WTC11 (cell line): ENCODE measurements at regions not wholly inside any gene's neighbourhood (a gene's known extent, or its start where the extent isn't known, plus 50 kb on each side); places are given as distances from the start of the nearest gene placed in this dataset.

Source experiments
- ATAC-seq: fragments of 200-7000 bp; cut with Tn5 transposase; 2 replicates; pipeline ENCODE4 v1.10.0; 2021; ENCODE audit warnings: mild to moderate bottlenecking, moderate library complexity
- CTCF ChIA-PET: fragments of 300-600 bp; sonication (Branson Sonifier 250); formaldehyde crosslinking; loops from one replicate; lab custom pipeline; 2021; ENCODE audit warnings: antibody characterized with exemption; lab: Charles Lee
- POLR2A ChIA-PET: fragments of 350-600 bp; sonication (Branson Sonifier 250); formaldehyde crosslinking; loops from one replicate; lab custom pipeline; 2021; ENCODE audit warnings: antibody characterized with exemption; lab: Charles Lee
- DNase-seq: peaks from one replicate; pipeline ENCODE4 v3.0.0; 2021; ENCODE audit warnings: low spot score
- H3K27ac Mint-ChIP-seq: 2 replicates; pipeline ENCODE4 v1.8.0; 2021; ENCODE audit warnings: mixed read lengths
- H3K27me3 Mint-ChIP-seq: 2 replicates; pipeline ENCODE4 v1.8.0; 2021; ENCODE audit warnings: low read depth, mild to moderate bottlenecking, moderate library complexity, mixed read lengths
- H3K36me3 Mint-ChIP-seq: 2 replicates; pipeline ENCODE4 v1.8.0; 2021; ENCODE audit warnings: mixed read lengths
- H3K4me1 Mint-ChIP-seq: 2 replicates; pipeline ENCODE4 v1.8.0; 2022; ENCODE audit warnings: mixed read lengths
- H3K4me3 Mint-ChIP-seq: 2 replicates; pipeline ENCODE4 v1.8.0; 2021; ENCODE audit warnings: mild to moderate bottlenecking, moderate library complexity, mixed read lengths
- H3K9me3 Mint-ChIP-seq: 2 replicates; pipeline ENCODE4 v1.8.0; 2021; ENCODE audit warnings: mixed read lengths
- CBFB ChIP-seq: sonication (generic); formaldehyde crosslinking; IDR thresholded peaks from 2 replicates; pipeline ENCODE4 v1.8.1; 2022; ENCODE audit warnings: mild to moderate bottlenecking, low read depth, missing genetic modification reagents
- CREM ChIP-seq: sonication (generic); formaldehyde crosslinking; IDR thresholded peaks from 2 replicates; pipeline ENCODE4 v1.8.1; 2022; ENCODE audit warnings: mild to moderate bottlenecking, missing genetic modification reagents, moderate library complexity
- ELF4 ChIP-seq: sonication (generic); formaldehyde crosslinking; IDR thresholded peaks from 2 replicates; pipeline ENCODE4 v1.8.1; 2022; ENCODE audit warnings: low read depth, mild to moderate bottlenecking, moderate library complexity, missing genetic modification reagents
- GABPB1 ChIP-seq: sonication (generic); formaldehyde crosslinking; IDR thresholded peaks from 2 replicates; pipeline ENCODE4 v1.8.1; 2023; ENCODE audit warnings: mild to moderate bottlenecking, missing genetic modification reagents
- MYBL2 ChIP-seq: sonication (generic); formaldehyde crosslinking; IDR thresholded peaks from 2 replicates; pipeline ENCODE4 v1.8.1; 2023; ENCODE audit warnings: mild to moderate bottlenecking, moderate library complexity, missing genetic modification reagents
- NFYB ChIP-seq: sonication (generic); formaldehyde crosslinking; conservative IDR thresholded peaks from 2 replicates; pipeline ENCODE4 v1.8.0; 2022; ENCODE audit warnings: low read depth, missing genetic modification reagents
- SP1 ChIP-seq: sonication (generic); formaldehyde crosslinking; conservative IDR thresholded peaks from 2 replicates; pipeline ENCODE4 v1.8.1; 2022; ENCODE audit warnings: missing genetic modification reagents
- TEAD1 ChIP-seq: sonication (generic); formaldehyde crosslinking; IDR thresholded peaks from 2 replicates; pipeline ENCODE4 v1.8.0; 2022; ENCODE audit warnings: mild to moderate bottlenecking, missing genetic modification reagents
- TP53 ChIP-seq: sonication (generic); formaldehyde crosslinking; IDR thresholded peaks from 2 replicates; pipeline ENCODE4 v1.8.1; 2023; ENCODE audit warnings: mild to moderate bottlenecking, missing genetic modification reagents
- ZNF121 ChIP-seq: sonication (generic); formaldehyde crosslinking; IDR thresholded peaks from 2 replicates; pipeline ENCODE4 v1.8.0; 2023; ENCODE audit warnings: missing genetic modification reagents
- ZNF219 ChIP-seq: sonication (generic); formaldehyde crosslinking; IDR thresholded peaks from 2 replicates; pipeline ENCODE4 v1.8.0; 2023; ENCODE audit warnings: missing genetic modification reagents, mild to moderate bottlenecking, borderline replicate concordance
- ZNF232 ChIP-seq: sonication (generic); formaldehyde crosslinking; IDR thresholded peaks from 2 replicates; pipeline ENCODE4 v1.8.0; 2022; ENCODE audit warnings: mild to moderate bottlenecking, missing genetic modification reagents
- ZNF396 ChIP-seq: fragments of 250-450 bp; sonication (Bioruptor Pico); IDR thresholded peaks from 2 replicates; pipeline ENCODE4 v1.8.0; 2021; ENCODE audit warnings: mild to moderate bottlenecking, moderate library complexity, borderline replicate concordance
- TF ChIP-seq, protein P1 (sequence below): fragments of 250-450 bp; sonication (Bioruptor Pico); IDR thresholded peaks from 2 replicates; pipeline ENCODE4 v1.9.0; 2021; ENCODE audit warnings: mild to moderate bottlenecking
- TF ChIP-seq, protein P2 (sequence below): sonication (generic); formaldehyde crosslinking; IDR thresholded peaks from 2 replicates; pipeline ENCODE4 v1.8.1; 2022; ENCODE audit warnings: mild to moderate bottlenecking, missing genetic modification reagents, moderate library complexity, borderline replicate concordance
- TF ChIP-seq, protein P3 (sequence below): sonication (generic); formaldehyde crosslinking; IDR thresholded peaks from 2 replicates; pipeline ENCODE4 v1.8.1; 2023; ENCODE audit warnings: mild to moderate bottlenecking, moderate library complexity, missing genetic modification reagents
- TF ChIP-seq, protein P4 (sequence below): sonication (generic); formaldehyde crosslinking; IDR thresholded peaks from 2 replicates; pipeline ENCODE4 v1.8.1; 2023; ENCODE audit warnings: mild to moderate bottlenecking, missing genetic modification reagents
- TF ChIP-seq, protein P5 (sequence below): sonication (generic); formaldehyde crosslinking; IDR thresholded peaks from 2 replicates; pipeline ENCODE4 v1.8.0; 2022; ENCODE audit warnings: mild to moderate bottlenecking, missing genetic modification reagents
- TF ChIP-seq, protein P6 (sequence below): fragments of 250-450 bp; sonication (Bioruptor Pico); IDR thresholded peaks from 2 replicates; pipeline ENCODE4 v1.9.0; 2021; ENCODE audit warnings: moderate library complexity, mild to moderate bottlenecking, inconsistent platforms, borderline replicate concordance
- TF ChIP-seq, protein P7 (sequence below): sonication (generic); formaldehyde crosslinking; IDR thresholded peaks from 2 replicates; pipeline ENCODE4 v1.8.1; 2022; ENCODE audit warnings: missing genetic modification reagents, borderline replicate concordance
- TF ChIP-seq, protein P8 (sequence below): sonication (generic); formaldehyde crosslinking; IDR thresholded peaks from 2 replicates; pipeline ENCODE4 v1.8.0; 2022; ENCODE audit warnings: mild to moderate bottlenecking, missing genetic modification reagents
- TF ChIP-seq, protein P9 (sequence below): fragments of 250-450 bp; sonication (Bioruptor Pico); IDR thresholded peaks from 2 replicates; pipeline ENCODE4 v1.8.0; 2021; ENCODE audit warnings: mild to moderate bottlenecking

DNA sequence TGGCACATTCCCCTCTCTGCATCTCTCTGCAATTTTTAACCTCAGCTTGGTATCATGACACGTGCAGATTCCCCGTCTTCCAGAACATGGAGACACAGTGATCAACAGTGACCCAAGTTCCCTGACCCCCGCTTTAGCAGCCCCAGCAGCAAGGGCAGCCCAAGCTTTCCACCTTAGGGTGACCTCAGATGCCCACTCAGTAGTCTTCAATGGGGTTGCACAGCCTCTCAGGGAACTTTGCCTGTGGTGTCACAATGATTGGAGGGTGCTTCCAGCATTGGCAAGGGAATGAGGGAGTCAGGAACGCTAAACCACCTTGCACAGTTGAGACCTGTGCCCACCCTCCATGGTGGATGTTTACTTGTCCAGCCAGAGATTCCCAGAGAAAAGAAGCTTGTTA lies 287.1 kb upstream of the CDH4 start:
- DNase-seq (no peak), ATAC-seq (no peak)
- ChIA-PET CTCF (no interaction called here), POLR2A (no interaction called here)
- H3K4me3 Mint-ChIP-seq = no peak overlapping the region
- H3K27ac Mint-ChIP-seq = no peak overlapping the region
- H3K27me3 Mint-ChIP-seq = peaks cover 75% of the 10 kb centered on the region
- peaks cover 8% of the 10 kb centered on the region; the same call in 1 of the 2 replicates for H3K36me3 Mint-ChIP-seq
- peaks cover 11% of the 10 kb centered on the region; the same call in 1 of the 2 replicates for H3K4me1 Mint-ChIP-seq
- H3K9me3 Mint-ChIP-seq = peaks cover 14% of the 10 kb centered on the region
- no peak for TF ChIP-seq CREM
- TF ChIP-seq ZNF396 (CRISPR knock-in tag) = no peak
- no peak for TF ChIP-seq MYBL2 (CRISPR knock-in tag)
- TF ChIP-seq SP1 = no peak
- TF ChIP-seq, protein P1, sequence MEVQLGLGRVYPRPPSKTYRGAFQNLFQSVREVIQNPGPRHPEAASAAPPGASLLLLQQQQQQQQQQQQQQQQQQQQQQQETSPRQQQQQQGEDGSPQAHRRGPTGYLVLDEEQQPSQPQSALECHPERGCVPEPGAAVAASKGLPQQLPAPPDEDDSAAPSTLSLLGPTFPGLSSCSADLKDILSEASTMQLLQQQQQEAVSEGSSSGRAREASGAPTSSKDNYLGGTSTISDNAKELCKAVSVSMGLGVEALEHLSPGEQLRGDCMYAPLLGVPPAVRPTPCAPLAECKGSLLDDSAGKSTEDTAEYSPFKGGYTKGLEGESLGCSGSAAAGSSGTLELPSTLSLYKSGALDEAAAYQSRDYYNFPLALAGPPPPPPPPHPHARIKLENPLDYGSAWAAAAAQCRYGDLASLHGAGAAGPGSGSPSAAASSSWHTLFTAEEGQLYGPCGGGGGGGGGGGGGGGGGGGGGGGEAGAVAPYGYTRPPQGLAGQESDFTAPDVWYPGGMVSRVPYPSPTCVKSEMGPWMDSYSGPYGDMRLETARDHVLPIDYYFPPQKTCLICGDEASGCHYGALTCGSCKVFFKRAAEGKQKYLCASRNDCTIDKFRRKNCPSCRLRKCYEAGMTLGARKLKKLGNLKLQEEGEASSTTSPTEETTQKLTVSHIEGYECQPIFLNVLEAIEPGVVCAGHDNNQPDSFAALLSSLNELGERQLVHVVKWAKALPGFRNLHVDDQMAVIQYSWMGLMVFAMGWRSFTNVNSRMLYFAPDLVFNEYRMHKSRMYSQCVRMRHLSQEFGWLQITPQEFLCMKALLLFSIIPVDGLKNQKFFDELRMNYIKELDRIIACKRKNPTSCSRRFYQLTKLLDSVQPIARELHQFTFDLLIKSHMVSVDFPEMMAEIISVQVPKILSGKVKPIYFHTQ (CRISPR knock-in tag) = no peak
- TF ChIP-seq, protein P2, sequence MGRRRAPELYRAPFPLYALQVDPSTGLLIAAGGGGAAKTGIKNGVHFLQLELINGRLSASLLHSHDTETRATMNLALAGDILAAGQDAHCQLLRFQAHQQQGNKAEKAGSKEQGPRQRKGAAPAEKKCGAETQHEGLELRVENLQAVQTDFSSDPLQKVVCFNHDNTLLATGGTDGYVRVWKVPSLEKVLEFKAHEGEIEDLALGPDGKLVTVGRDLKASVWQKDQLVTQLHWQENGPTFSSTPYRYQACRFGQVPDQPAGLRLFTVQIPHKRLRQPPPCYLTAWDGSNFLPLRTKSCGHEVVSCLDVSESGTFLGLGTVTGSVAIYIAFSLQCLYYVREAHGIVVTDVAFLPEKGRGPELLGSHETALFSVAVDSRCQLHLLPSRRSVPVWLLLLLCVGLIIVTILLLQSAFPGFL = no peak
- no peak for TF ChIP-seq ZNF121 (CRISPR knock-in tag)
- TF ChIP-seq, protein P3, sequence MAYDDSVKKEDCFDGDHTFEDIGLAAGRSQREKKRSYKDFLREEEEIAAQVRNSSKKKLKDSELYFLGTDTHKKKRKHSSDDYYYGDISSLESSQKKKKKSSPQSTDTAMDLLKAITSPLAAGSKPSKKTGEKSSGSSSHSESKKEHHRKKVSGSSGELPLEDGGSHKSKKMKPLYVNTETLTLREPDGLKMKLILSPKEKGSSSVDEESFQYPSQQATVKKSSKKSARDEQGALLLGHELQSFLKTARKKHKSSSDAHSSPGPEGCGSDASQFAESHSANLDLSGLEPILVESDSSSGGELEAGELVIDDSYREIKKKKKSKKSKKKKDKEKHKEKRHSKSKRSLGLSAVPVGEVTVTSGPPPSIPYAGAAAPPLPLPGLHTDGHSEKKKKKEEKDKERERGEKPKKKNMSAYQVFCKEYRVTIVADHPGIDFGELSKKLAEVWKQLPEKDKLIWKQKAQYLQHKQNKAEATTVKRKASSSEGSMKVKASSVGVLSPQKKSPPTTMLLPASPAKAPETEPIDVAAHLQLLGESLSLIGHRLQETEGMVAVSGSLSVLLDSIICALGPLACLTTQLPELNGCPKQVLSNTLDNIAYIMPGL (CRISPR knock-in tag) = no peak
- no peak for TF ChIP-seq ELF4 (CRISPR knock-in tag)
- no peak for TF ChIP-seq TEAD1 (CRISPR knock-in tag)
- TF ChIP-seq, protein P4, sequence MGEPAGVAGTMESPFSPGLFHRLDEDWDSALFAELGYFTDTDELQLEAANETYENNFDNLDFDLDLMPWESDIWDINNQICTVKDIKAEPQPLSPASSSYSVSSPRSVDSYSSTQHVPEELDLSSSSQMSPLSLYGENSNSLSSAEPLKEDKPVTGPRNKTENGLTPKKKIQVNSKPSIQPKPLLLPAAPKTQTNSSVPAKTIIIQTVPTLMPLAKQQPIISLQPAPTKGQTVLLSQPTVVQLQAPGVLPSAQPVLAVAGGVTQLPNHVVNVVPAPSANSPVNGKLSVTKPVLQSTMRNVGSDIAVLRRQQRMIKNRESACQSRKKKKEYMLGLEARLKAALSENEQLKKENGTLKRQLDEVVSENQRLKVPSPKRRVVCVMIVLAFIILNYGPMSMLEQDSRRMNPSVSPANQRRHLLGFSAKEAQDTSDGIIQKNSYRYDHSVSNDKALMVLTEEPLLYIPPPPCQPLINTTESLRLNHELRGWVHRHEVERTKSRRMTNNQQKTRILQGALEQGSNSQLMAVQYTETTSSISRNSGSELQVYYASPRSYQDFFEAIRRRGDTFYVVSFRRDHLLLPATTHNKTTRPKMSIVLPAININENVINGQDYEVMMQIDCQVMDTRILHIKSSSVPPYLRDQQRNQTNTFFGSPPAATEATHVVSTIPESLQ (CRISPR knock-in tag) = no peak
- TF ChIP-seq, all 79 proteins: peak for 0

DNA sequence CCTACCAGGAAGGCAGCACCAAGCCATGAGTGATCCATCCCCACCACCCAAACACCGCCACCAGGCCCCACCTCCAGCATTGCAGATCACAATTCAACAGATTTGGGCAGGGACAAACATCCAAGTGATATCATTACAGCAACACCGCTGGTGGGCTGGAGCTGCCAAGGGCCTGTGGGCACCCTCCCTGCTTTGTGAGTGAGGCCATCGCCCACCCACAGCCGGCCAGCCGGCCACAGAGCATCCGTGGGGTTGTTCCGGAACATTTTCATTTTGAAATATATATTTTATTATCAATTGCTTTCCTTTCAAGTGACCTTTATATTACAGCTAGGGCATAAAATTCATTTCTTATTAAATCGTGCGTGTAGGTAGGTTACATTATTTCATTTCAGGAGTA lies 286.0 kb upstream of the CDH4 start:
- ChIA-PET CTCF (interaction anchor here (1.5 kb wide), 1 partner anchor 11 kb away, joined by 3 read pairs; no protein-coding TSS in a partner anchor), POLR2A (no interaction called here)
- no peak for TF ChIP-seq TP53
- TF ChIP-seq, protein P5, sequence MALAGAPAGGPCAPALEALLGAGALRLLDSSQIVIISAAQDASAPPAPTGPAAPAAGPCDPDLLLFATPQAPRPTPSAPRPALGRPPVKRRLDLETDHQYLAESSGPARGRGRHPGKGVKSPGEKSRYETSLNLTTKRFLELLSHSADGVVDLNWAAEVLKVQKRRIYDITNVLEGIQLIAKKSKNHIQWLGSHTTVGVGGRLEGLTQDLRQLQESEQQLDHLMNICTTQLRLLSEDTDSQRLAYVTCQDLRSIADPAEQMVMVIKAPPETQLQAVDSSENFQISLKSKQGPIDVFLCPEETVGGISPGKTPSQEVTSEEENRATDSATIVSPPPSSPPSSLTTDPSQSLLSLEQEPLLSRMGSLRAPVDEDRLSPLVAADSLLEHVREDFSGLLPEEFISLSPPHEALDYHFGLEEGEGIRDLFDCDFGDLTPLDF (CRISPR knock-in tag) = no peak
- TF ChIP-seq, protein P6, sequence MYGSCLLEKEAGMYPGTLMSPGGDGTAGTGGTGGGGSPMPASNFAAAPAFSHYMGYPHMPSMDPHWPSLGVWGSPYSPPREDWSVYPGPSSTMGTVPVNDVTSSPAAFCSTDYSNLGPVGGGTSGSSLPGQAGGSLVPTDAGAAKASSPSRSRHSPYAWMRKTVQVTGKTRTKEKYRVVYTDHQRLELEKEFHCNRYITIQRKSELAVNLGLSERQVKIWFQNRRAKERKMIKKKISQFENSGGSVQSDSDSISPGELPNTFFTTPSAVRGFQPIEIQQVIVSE = no peak
- TF ChIP-seq, protein P7, sequence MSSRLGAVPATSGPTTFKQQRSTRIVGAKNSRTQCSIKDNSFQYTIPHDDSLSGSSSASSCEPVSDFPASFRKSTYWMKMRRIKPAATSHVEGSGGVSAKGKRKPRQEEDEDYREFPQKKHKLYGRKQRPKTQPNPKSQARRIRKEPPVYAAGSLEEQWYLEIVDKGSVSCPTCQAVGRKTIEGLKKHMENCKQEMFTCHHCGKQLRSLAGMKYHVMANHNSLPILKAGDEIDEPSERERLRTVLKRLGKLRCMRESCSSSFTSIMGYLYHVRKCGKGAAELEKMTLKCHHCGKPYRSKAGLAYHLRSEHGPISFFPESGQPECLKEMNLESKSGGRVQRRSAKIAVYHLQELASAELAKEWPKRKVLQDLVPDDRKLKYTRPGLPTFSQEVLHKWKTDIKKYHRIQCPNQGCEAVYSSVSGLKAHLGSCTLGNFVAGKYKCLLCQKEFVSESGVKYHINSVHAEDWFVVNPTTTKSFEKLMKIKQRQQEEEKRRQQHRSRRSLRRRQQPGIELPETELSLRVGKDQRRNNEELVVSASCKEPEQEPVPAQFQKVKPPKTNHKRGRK (CRISPR knock-in tag) = no peak
- no peak for TF ChIP-seq ZNF232 (CRISPR knock-in tag)
- TF ChIP-seq ZNF396 (CRISPR knock-in tag) = no peak
- no peak for TF ChIP-seq MYBL2 (CRISPR knock-in tag)
- TF ChIP-seq NFYB (CRISPR knock-in tag) = no peak
- TF ChIP-seq CBFB = no peak
- TF ChIP-seq ZNF219 (CRISPR knock-in tag) = no peak
- no peak for TF ChIP-seq GABPB1 (CRISPR knock-in tag)
- TF ChIP-seq CREM = no peak
- TF ChIP-seq, protein P8, sequence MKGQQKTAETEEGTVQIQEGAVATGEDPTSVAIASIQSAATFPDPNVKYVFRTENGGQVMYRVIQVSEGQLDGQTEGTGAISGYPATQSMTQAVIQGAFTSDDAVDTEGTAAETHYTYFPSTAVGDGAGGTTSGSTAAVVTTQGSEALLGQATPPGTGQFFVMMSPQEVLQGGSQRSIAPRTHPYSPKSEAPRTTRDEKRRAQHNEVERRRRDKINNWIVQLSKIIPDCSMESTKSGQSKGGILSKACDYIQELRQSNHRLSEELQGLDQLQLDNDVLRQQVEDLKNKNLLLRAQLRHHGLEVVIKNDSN (CRISPR knock-in tag) = no peak
- TF ChIP-seq, protein P9, sequence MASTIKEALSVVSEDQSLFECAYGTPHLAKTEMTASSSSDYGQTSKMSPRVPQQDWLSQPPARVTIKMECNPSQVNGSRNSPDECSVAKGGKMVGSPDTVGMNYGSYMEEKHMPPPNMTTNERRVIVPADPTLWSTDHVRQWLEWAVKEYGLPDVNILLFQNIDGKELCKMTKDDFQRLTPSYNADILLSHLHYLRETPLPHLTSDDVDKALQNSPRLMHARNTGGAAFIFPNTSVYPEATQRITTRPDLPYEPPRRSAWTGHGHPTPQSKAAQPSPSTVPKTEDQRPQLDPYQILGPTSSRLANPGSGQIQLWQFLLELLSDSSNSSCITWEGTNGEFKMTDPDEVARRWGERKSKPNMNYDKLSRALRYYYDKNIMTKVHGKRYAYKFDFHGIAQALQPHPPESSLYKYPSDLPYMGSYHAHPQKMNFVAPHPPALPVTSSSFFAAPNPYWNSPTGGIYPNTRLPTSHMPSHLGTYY (CRISPR knock-in tag) = no peak

More for the DNA sequence above, 286.0 kb upstream of the CDH4 start:
- Mint-ChIP-seq H3K9me3 (peaks cover 8% of the 10 kb centered on the region; the same call in 1 of the 2 replicates), H3K27ac (no peak overlapping the region), H3K27me3 (peaks cover 68% of the 10 kb centered on the region), H3K36me3 (peaks cover 3% of the 10 kb centered on the region; the same call in 1 of the 2 replicates), H3K4me3 (no peak overlapping the region), H3K4me1 (peaks cover 11% of the 10 kb centered on the region; the same call in 1 of the 2 replicates)
- no peak for DNase-seq
- ATAC-seq = no peak
